COLO668 (cell line): ENCODE measurements at regions not wholly inside any gene's neighbourhood (a gene's known extent, or its start where the extent isn't known, plus 50 kb on each side); places are given as distances from the start of the nearest gene placed in this dataset.
"Not testable (repeated sequence)": the region's sequence is repeated elsewhere in the genome, so short reads cannot be mapped to it uniquely, and the experiment has no call there.

Experiments used
- DNase-seq: peaks from one replicate; lab custom pipeline; 2025; ENCODE audit not compliant: unreplicated experiment; lab: John Stamatoyannopoulos, UW

DNA sequence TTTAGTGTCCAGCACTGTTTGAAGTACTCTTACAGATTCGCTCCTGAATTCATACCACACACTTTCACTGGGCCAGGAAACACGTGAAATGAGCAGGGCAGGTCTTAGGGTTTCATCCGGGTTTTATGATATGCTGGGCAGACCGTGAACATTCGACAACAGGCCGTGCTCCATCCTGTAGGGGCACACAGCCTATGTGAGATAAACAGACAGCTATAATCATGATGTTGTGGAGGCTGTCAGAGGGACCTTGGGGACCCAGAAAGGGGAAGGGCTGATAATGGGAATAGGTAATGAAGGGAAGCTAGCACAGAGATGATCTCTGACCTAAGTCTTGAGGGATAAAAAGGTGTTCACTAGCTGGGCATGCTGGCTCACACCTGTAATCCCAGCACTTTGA lies 110.4 kb downstream of the RIN2 start:
- DNase-seq = no peak

DNA sequence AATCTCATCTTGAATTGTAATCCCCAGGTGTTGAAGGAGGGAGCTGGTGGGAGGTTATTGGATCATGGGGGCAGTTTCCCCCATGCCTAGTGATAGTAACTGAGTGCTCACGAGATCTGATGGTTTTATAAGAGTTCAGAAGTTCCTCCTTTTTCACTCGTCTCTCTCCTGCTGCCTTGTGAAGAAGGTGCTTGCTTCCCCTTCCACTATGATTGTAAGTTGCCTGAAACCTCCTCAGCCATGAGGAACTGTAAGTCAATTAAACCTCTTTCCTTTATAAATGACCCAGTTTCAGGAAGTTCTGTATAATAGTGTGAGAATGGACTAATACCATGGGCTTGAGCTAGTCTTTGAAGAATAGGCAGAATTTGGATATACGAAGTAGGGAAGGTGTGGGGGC lies 113.9 kb downstream of the RIN2 start:
- DNase-seq = no peak

DNA sequence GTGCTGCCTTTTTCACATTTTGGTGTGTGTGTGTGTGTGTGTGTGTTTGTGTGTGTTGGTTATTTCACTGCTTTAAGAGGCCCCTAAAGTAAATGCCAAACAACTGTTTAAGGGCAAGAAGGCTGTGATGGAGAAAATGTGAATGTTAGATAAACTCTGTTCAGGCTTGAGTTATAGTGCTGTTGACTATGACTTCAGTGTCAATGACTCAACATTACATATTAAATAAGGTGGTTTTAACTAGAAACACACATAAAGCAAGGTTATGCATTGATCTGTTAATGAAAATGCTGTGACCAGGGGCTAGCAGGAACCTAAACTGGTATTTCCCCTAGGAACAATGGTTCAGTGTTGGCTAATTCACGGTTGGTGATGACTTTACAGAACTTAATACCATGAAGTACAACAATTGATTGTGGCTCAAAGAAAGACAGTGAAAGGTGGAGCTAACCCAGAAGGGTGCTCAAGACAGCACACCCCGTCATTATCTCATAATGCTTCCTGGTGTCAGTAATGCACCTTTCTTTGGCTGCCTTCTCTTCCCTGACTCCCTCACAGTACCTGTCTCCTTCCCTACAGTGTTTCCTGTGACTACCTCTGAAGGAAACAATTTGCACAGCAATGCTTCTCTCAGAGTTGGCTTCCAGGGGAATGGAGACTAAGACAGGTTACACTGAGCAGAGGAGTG lies 116.1 kb downstream of the RIN2 start:
- DNase-seq = no peak

DNA sequence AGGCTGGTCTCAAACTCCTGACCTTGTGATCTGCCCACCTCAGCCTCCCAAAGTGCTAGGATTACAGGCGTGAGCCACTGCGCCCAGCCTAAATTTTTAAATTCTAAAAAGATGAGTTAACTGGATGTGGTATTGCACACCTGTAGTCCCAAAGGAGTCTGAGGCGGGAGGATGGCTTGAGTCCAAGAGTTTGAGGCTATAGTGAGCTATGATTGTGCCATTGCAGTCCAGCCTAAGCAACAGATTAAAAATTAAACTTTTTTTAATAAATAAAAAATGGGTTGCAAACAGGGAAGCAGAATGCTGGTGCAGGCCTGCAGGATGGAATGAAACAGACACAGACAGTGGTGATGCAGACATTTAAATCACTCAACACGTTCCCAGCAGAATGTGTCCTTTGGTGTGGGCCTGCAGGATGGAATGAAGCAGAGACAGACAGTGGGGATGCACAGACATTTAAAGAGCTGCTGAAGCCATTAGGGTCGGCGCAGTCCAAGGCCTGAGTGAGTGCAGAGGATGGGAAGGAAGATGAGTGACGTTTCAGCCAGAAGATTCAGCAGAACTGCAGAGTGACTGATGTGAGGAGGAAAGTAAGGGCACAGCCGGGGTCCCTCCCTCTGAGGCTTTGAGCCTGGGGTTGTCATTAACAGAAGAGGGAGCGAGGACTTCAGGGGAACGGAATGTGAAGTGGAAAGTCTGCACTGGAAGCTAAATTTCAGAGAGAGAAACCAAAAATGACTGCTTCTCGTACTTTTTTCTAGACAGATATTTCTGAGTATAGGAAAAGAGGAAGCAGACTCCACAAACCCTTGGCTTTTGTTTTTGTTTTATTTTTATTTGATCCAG lies 117.5 kb downstream of the RIN2 start:
- DNase-seq = no peak

DNA sequence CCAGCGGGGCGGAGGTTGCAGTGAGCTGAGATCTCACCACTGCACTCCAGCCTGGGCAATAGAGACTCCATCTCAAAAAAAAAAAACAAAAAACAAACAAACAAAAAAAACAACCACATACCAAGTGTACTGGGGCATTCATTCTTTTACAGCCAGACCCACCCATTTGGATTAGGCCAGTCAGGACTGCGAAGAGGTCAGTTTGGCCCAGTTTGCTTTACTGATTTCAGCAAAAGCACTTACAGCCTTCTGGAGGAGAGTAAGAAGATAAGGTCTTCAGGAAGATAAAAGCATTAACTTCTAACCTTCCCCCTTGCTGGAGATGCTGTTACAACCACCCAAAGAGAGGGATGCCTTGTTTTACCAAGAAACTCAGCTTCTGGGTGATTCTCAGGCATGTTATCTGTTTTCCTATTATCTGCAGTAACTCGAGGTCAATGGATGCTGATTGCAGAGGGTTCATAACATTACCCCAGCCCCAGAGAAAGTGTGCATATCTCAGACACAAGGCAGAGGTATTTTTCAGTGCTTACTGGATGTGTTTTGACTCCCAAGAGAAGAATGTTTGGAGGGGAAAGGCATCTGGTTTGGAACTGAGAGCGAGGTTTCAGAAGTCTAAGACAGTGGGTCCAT lies 118.9 kb downstream of the RIN2 start:
- DNase-seq = no peak

DNA sequence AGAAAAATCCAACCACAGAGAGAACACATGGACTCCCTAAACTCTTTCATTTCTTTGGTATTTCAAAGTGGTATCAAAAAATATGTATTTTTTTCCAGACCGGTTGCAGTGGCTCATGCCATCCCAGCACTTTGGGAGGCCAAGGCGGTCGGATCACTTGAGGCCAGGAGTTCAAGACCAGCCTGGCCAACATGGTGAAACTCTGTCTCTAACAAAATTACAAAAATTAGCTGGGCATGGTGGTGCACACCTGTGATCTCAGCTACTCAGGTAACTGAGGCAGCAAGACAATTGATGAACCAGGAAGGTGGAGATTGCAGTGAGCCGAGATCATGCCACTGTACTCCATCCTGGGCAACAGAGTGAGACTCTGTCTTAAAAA lies 121.8 kb downstream of the RIN2 start:
- DNase-seq = not testable (repeated sequence)

DNA sequence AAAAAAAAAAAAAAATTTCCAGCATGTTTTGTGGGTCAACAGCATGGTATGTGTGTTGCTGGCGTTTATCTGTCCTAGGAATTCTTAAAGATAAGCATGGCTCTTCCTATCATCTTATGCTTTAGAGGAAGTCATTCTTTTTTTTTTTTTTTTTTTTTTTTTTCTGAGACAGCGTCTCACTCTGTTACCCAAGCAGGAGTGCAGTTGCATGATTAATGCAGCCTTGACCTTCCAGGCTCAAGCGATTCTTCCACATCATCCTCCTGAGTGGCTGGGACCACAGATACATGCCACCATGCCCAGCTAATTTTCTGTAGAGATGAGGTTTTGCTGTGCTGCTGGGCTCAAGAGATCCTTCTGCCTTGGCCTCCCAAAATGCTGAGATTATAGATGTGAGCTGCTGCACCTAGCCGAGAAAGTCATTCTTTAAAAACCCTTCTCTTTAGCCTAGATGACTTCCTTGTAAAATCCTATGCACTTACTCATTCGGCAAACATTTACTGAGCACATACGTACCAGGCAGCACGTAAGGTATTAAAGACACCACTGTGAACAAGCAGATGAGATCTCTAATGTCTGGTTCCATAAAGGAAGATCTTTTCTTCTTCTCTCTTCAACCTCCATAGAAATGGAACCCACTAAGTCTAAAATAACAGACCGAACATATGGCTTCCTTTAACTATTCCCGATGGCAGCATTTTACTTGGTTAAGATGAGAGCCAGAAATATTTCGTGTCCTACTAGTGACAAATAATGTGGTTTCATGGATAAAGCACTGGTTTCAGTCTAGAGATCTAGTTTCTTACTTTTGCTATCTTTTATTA lies 122.4 kb downstream of the RIN2 start:
- DNase-seq = no peak

DNA sequence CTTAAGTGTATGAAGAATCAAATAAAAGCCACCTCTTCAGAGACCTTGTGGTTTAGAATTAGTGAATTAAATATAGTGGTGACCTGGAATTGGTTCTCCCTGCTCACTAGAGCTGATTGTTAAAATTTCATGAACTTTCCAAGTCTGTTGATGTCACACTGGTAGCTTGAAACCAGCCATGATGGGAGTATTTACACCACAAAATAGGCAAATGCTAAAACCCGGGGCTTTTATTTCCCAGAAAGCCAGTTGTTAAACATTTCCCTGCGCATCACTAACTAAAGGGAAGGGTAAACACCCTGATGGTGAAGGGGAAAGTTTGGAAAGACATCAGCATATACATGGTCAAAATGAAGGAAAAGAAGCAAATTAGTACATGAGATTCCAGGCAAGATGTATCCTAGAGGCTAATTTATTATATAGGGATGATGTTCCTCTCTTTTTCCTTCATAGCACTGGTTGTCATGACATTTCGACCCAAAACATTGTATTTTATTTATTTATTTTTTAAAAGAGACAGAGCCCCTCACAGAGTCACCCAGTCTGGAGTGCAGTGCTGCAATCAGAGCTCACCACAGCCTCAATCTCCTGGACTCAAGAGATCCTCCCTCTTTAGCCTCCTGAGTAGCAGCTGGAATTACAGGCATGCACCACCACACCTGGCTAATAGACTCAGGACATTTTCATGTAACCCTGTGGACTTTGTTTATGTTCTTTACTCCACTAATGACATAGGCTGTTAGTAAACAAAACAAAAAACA lies 123.2 kb downstream of the RIN2 start:
- DNase-seq = no peak

DNA sequence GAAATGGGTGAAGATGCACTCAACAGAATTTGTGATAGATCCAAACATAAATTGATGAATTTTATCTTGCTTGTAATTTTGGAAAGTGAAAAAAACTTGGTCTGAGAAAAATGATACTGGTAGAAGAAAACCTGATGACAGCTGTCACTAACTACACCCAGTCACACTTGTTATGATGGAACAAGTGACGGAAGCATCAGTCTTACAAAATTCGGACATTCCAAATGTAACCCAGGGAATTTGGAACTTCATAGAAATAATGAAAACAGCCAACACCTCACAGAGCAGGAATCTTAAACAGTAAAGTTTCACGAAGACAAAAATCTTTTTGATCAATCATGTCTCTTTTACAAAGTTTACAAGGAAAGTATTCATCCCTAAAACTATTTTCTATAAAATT lies 123.9 kb downstream of the RIN2 start:
- no peak for DNase-seq

DNA sequence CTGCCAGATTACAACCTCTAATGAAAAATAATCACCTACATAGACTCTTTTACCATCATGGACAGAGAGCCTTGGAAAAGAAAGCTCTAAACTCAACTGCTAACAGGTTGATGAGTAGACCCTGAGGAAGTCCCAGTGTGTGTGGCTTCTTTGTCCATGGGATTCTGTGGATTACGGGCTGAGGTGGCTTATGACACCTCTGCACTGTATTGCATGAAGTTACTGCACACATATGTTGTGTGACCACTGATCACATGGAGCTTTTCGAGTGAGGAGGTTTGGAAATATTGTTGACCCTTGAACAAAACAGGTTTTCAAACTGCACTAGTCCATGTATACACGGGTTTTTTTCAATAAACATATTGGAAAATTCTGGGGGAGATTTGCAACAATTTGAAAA lies 124.4 kb downstream of the RIN2 start:
- DNase-seq = no peak

DNA sequence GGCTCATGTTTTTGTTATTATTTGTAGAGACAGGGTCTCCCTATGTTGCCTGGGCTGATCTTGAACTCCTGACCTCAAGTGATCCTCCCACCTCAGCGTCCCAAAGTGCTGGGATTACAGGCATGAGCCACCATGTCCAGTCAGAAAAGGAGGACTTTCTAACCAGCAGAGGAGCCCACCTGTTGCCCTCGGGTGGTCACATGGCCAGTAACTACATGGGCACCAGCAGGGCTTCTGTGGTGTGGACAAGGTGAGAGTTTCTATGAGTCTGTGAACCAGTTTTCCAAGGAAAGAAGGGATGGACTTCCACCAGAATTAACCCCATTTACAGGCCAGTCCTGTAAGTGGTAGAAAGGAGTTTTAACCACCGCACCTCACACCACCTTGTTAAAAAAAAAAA lies 125.4 kb downstream of the RIN2 start:
- no peak for DNase-seq

DNA sequence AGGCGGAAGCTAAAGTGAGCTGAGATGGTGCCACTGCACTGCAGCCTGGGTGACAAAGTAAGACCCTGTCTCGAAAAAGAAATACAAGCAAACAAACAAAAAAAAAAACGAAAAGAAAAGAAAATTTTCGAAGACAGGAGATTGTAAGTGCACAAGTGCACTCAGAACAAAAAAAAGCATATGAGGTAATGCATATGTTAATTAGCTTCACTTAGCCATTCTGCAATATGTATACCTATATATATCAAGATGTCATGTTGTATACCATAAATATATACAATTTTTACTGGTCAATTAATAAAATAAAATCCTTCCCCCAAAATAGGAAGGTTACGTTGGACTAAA lies 127.5 kb downstream of the RIN2 start:
- DNase-seq = no peak

DNA sequence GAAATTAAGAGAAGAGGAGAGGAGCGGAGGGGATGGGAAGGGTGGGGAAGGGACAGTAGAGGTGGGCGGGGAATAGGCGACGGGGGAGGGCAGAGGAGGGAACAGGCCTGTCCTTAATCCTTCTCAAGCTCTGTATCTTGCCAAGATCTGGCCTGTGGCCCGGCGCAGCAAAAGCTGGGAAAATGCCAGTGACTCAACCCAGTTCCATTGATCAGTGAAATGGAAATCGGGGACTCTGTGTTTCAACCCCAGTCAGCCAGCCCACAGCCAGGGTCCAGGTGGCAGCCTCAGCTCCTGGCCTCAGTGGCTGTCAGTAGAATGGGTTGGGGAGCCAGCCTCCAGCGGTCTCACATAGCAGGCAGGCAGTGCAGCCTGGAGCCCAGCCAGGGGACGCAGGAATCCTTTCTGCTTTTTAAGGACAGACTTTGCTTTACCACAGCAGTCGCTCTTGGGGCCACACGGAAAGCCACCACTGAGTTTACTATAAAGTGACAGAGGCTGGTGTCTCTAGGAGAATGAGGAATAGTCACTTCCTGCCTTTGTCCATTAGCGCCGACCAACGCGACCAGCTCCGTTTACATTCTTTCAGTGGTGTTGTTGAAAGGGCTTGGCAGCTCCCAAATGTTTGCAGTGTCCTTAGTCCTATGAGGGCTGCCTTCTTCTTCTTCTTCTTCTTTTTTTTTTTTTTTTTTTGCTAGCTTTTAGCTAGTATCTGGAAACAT lies 128.0 kb downstream of the RIN2 start:
- DNase-seq = peak; percentile 35

DNA sequence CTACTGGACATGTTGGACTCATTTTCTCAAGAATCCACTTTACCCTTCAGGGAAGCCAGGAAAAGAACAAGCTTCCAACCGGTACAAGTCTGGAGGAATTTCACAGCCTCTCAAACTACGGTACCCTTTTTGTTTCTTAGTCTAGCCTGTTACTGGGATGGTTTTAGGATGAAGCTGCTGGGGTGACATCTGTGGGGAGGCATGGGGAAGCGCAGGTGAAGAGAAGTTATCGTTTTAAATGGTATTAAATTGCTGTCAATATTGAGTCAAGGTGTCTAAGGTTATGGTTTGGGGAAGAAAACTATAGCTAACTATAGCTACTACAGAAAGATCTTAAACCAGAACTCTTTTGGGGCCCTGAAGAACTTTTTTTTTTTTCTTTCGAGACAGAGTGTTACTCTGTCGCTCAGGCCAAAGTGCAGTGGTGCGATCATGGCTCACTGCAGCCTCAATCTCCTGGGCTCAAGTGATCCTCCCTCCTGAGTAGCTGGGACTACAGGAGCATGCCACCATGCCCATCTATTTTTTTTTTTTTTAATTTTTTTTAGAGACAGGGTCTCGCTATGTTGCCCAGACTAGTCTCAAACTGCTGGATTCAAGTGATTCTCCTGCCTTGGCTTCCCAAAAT lies 128.7 kb downstream of the RIN2 start:
- DNase-seq = no peak

DNA sequence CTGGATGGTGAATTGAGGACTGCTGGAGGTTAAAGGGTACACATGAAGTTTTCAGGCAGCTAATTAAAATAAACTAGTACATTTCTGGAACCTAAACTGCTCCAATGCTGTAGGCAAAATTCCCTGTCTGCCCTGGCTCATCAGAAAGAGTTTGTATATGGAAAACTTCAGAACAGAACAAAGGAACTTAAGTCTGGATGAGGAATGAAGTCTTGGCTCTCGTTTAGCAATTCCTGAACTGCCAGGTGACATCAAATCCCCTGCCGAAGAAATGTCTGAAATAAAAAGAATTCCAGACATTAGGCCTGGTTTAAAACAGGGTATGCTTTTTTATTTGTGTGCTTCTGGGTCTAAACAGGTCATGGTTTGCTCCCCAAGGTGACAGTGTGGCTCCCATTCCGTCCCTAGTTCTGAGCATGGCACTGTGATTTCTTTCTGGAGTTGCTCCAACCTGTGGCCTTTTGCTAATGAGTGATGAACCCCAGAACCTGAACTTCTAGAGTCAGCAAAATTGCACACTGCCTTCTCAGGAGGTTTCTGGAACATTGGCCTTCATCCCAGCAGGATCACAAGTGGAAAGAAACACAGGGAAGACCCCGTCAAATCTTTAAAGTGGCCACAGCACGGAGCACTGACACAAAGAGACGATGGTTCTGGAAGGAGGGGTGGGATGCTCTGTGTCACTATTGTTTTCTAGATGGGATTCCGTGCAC lies 129.4 kb upstream of the NAA20 start:
- no peak for DNase-seq

DNA sequence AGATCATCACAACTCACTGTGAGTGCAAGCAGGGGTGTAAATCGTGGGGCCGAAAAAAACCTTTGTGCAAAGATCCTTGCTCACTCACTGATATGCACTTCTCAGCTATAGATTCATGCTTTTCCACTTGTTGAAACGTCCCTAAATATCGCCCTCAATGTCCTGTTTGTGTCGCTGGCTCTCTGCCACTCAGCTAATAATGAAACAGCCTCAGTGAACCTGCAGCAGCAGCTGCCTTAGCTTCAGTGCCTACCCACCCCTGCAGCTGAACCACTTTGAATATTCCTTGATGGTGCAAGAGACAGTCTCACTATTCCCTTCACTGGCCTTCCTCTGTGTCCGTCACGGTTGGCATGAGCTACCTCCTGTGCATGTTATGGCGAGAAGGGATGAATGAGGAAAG lies 128.9 kb upstream of the NAA20 start:
- peak; percentile 72 for DNase-seq

DNA sequence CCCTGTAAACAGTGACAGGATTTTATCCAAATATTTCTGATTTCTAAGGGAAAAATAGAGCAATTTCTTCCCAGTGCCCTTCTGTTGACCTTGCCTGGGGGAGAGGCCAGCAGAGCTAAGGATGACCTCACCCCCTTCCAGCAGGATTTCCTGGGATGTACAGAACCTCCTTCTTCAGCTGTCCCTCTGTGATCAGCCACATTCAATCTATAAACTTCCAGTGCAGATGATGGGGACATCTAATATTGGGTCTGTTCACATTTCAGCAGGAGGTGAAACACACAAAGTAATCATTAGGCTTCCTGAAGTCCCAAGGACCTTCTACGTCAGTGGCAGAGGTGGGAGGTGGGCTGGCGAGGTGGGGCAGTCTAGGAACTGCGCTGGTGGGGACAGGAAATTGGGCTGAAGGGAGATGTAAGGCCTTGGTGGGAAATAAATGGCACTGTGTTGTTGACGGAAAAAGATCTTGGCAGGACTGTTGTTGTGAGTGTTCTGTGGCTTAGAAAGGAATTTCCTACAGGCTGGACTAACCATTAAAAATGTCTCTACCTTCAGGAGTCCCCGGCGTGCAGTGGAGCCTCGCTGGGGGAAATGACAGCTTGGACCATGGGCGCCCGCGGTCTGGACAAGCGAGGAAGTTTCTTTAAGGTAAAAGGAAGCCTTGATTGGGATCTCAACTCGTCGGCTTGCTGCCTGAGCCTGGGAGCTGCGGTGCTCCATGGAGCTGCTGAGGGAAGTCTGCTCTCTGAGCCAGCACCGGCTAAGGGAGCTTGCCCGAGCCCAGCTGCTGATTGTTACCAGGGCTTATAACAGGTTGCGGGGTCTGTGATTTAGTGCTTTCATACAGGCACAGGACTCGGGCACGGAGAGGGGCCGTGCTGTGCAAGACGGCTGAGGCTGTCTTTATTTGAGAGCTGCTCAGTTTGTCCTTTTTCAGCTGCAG lies 127.9 kb upstream of the NAA20 start:
- DNase-seq = peak; percentile 58
